CD14-positive monocyte (primary cell): ENCODE measurements at regions not wholly inside any gene's neighbourhood (a gene's known extent, or its start where the extent isn't known, plus 50 kb on each side); places are given as distances from the start of the nearest gene placed in this dataset.

Source experiments
- DNase-seq, 3 donors: peaks; one replicate each; pipeline ENCODE4 v3.0.0-alpha.2; 2011 to 2022
- H2AFZ ChIP-seq: 2 replicates; pipeline ENCODE4 v1.6.0; 2012; ENCODE audit warnings: mild to moderate bottlenecking, low read depth, low read length, inconsistent platforms; ENCODE audit not compliant: insufficient read depth, poor library complexity, severe bottlenecking
- H3K27ac ChIP-seq, 2 donors: 1 replicate in 1 of 2; 2 replicates in 1 of 2; pipeline ENCODE4 v1.5.1; 2012 to 2013; ENCODE audit warnings: low read length in 2 of 2, control low read depth in 1 of 2, inconsistent platforms in 1 of 2, low read depth in 1 of 2, mild to moderate bottlenecking in 1 of 2
- H3K27me3 ChIP-seq, 2 donors: one replicate each; pipeline versions ENCODE4 v1.6.0 to v1.6.1; 2011 to 2013; ENCODE audit warnings: low read length in 2 of 2; ENCODE audit not compliant: control insufficient read depth in 2 of 2, insufficient read depth in 2 of 2
- H3K36me3 ChIP-seq, 2 donors: replicated peaks in 1 of 2; 1 replicate in 1 of 2; 2 replicates in 1 of 2; pipeline versions ENCODE4 v1.5.1 to v1.6.1; 2012 to 2013; ENCODE audit warnings: low read length in 2 of 2, control low read depth in 1 of 2, inconsistent platforms in 1 of 2, mild to moderate bottlenecking in 1 of 2; ENCODE audit not compliant: insufficient read depth in 2 of 2, control insufficient read depth in 1 of 2
- H3K4me1 ChIP-seq, 2 donors: 1 replicate in 1 of 2; 2 replicates in 1 of 2; pipeline versions ENCODE4 v1.5.1 to v1.6.1; 2012 to 2013; ENCODE audit warnings: low read length in 2 of 2, control low read depth in 1 of 2, inconsistent platforms in 1 of 2, mild to moderate bottlenecking in 1 of 2, moderate library complexity in 1 of 2; ENCODE audit not compliant: insufficient read depth in 2 of 2, control insufficient read depth in 1 of 2
- H3K4me2 ChIP-seq: replicated peaks from 2 replicates; pipeline ENCODE3; 2012; ENCODE audit warnings: low read length, moderate library complexity, mild to moderate bottlenecking; ENCODE audit not compliant: poor library complexity, severe bottlenecking; ENCODE audit errors: extremely low read depth
- H3K4me3 ChIP-seq, 3 experiments: fragments of 200-600 bp in 1 of 3; sonication (generic) in 1 of 3; replicated peaks in 1 of 3; 1 replicate in 2 of 3; 2 replicates in 1 of 3; pipeline ENCODE4 v1.5.1; 2011 to 2013; ENCODE audit warnings: low read length in 3 of 3, mild to moderate bottlenecking in 3 of 3, control low read depth in 2 of 3, low read depth in 2 of 3, inconsistent platforms in 1 of 3, moderate library complexity in 1 of 3
- H3K79me2 ChIP-seq: 2 replicates; pipeline ENCODE4 v1.6.0; 2012; ENCODE audit warnings: mild to moderate bottlenecking, control low read depth, inconsistent platforms, low read length, moderate library complexity; ENCODE audit not compliant: insufficient read depth
- H3K9ac ChIP-seq: 2 replicates; pipeline ENCODE4 v1.6.0; 2017; ENCODE audit warnings: low read length, mild to moderate bottlenecking; ENCODE audit not compliant: insufficient read depth, poor library complexity, severe bottlenecking
- H3K9me3 ChIP-seq, 2 donors: replicated peaks in 1 of 2; 1 replicate in 1 of 2; 2 replicates in 1 of 2; pipeline versions ENCODE4 v1.5.1 to v1.6.1; 2012 to 2013; ENCODE audit warnings: low read length in 2 of 2, control low read depth in 1 of 2; ENCODE audit not compliant: control insufficient read depth in 1 of 2, insufficient read depth in 1 of 2
- H4K20me1 ChIP-seq: 2 replicates; pipeline ENCODE4 v1.6.0; 2012; ENCODE audit warnings: mild to moderate bottlenecking, low read length, control low read depth, moderate library complexity; ENCODE audit not compliant: insufficient read depth
- H3K27ac Mint-ChIP-seq, 7 donors: one replicate each; pipeline ENCODE4 v1.8.0; 2020; ENCODE audit warnings: mild to moderate bottlenecking in 7 of 7, mixed read lengths in 7 of 7, moderate library complexity in 6 of 7, inconsistent platforms in 2 of 7
- H3K27me3 Mint-ChIP-seq, 3 donors: one replicate each; pipeline ENCODE4 v1.8.0; 2021 to 2022; ENCODE audit warnings: low read depth in 3 of 3, mild to moderate bottlenecking in 3 of 3, mixed read lengths in 3 of 3, moderate library complexity in 3 of 3, inconsistent platforms in 1 of 3
- H3K36me3 Mint-ChIP-seq, 2 donors: one replicate each; pipeline ENCODE4 v1.8.0; 2020; ENCODE audit warnings: mixed read lengths in 2 of 2, inconsistent platforms in 1 of 2, mild to moderate bottlenecking in 1 of 2
- H3K4me1 Mint-ChIP-seq: one replicate; pipeline ENCODE4 v1.8.0; 2020; ENCODE audit warnings: mild to moderate bottlenecking, mixed read lengths
- H3K4me3 Mint-ChIP-seq, 2 donors: one replicate each; pipeline ENCODE4 v1.8.0; 2020; ENCODE audit warnings: mild to moderate bottlenecking in 2 of 2, mixed read lengths in 2 of 2, moderate library complexity in 1 of 2
- H3K9me3 Mint-ChIP-seq, 7 donors: one replicate each; pipeline ENCODE4 v1.8.0; 2020 to 2022; ENCODE audit warnings: mixed read lengths in 7 of 7, mild to moderate bottlenecking in 6 of 7, moderate library complexity in 6 of 7, inconsistent platforms in 2 of 7
- WGBS: methylation state at CpG from one replicate; pipeline ENCODE4 v1.1.5; 2013; ENCODE audit warnings: missing lambda C conversion rate; ENCODE audit not compliant: insufficient coverage; 5-methylcytosine and 5-hydroxymethylcytosine counted together
- intact Hi-C, 2 donors: fragments of 100-400 bp; cut with micrococcal nuclease; formaldehyde crosslinking; loops; one replicate each; pipeline versions ENCODE4 v1.15.0 to v1.15.1; 2023
- TF ChIP-seq, protein P1 (sequence below): fragments of 200-600 bp; IDR thresholded peaks from one replicate; pipeline ENCODE4 v1.8.0; 2022; ENCODE audit warnings: antibody characterized with exemption, mild to moderate bottlenecking

DNA sequence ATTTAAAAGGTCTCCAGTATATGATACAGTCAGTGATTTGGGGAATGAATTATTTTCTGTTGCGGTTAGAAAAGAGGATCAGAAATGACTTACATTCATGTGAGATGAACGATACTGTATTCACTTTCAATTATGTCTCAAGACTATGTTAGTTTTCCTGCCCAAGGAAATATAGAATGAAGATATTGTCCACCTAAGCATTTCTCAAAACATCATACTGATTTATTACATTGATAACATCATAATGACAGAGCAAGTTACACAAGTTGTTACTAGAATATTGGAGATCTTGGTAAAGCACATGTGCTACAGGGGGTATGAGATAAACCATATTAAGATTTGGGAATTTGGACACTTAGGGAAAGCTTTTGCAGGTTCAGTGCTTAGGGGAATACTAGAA, 67.8 kb upstream of the OR9G4 start:
- peaks cover 0 to 5% (median 0%) of the 10 kb centered on the region in 3 donors for H3K27me3 Mint-ChIP-seq
- no CpG with 5 or more reads among the region's 2 CpGs for WGBS
- intact Hi-C loops, result no loop called here
- H3K36me3 Mint-ChIP-seq, result no peaks in the 10 kb centered on the region
- no peaks in the 10 kb centered on the region for H3K79me2 ChIP-seq
- peaks cover 0 to 2% (median 0%) of the 10 kb centered on the region in 7 donors for H3K9me3 Mint-ChIP-seq
- H3K9me3 ChIP-seq, result no peaks in the 10 kb centered on the region
- H3K27ac Mint-ChIP-seq, result no peak overlapping the region
- no peaks in the 10 kb centered on the region for H3K36me3 ChIP-seq
- no peak overlapping the region for H3K27ac ChIP-seq
- H3K4me2 ChIP-seq, result no peak overlapping the region
- TF ChIP-seq, protein P1, sequence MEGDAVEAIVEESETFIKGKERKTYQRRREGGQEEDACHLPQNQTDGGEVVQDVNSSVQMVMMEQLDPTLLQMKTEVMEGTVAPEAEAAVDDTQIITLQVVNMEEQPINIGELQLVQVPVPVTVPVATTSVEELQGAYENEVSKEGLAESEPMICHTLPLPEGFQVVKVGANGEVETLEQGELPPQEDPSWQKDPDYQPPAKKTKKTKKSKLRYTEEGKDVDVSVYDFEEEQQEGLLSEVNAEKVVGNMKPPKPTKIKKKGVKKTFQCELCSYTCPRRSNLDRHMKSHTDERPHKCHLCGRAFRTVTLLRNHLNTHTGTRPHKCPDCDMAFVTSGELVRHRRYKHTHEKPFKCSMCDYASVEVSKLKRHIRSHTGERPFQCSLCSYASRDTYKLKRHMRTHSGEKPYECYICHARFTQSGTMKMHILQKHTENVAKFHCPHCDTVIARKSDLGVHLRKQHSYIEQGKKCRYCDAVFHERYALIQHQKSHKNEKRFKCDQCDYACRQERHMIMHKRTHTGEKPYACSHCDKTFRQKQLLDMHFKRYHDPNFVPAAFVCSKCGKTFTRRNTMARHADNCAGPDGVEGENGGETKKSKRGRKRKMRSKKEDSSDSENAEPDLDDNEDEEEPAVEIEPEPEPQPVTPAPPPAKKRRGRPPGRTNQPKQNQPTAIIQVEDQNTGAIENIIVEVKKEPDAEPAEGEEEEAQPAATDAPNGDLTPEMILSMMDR, result no peak
- no peak overlapping the region for H3K4me3 Mint-ChIP-seq
- H4K20me1 ChIP-seq, result no peaks in the 10 kb centered on the region
- no peak overlapping the region for H3K9ac ChIP-seq
- no peak for DNase-seq
- no peaks in the 10 kb centered on the region for H3K27me3 ChIP-seq
- no peaks in the 10 kb centered on the region for H3K4me1 Mint-ChIP-seq
- no peaks in the 10 kb centered on the region for H3K4me1 ChIP-seq
- no peak overlapping the region for H3K4me3 ChIP-seq
- H2AFZ ChIP-seq, result no peak overlapping the region

DNA sequence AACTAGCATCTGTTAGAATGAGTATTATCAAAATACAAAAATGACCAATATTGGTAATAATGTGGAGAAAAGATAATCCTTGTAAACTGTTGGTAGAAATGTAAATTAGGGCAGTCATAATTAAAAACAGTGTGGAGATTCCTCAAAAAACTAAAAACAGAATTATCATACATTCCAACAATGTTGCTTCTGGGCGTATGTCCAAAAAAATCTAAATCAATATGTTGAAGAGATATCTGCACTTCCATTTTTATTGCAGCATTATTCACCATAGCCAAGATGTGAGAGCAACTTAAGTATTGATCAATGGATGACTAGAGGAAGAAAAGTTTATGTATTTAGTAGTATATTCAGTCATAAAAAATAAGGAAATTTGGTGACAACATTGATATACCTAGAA, 59.8 kb upstream of the OR9G4 start:
- H3K4me1 Mint-ChIP-seq, result no peaks in the 10 kb centered on the region
- no peak for DNase-seq
- no peaks in the 10 kb centered on the region for H3K36me3 Mint-ChIP-seq
- H3K27ac Mint-ChIP-seq, result no peak overlapping the region
- Histone ChIP-seq H3K9me3 (no peaks in the 10 kb centered on the region), H3K4me3 (no peak overlapping the region), H3K27ac (no peak overlapping the region), H4K20me1 (no peaks in the 10 kb centered on the region), H3K4me2 (no peak overlapping the region), H3K79me2 (no peaks in the 10 kb centered on the region), H3K4me1 (no peaks in the 10 kb centered on the region), H3K9ac (no peak overlapping the region), H2AFZ (no peak overlapping the region), H3K36me3 (no peaks in the 10 kb centered on the region), H3K27me3 (no peaks in the 10 kb centered on the region)
- peaks cover 0 to 2% (median 0%) of the 10 kb centered on the region in 3 donors for H3K27me3 Mint-ChIP-seq
- intact Hi-C loops, result no loop called here
- TF ChIP-seq, protein P1, result no peak
- peaks cover 0 to 6% (median 2%) of the 10 kb centered on the region in 7 donors for H3K9me3 Mint-ChIP-seq
- no peak overlapping the region for H3K4me3 Mint-ChIP-seq
- WGBS, result no CpG with 5 or more reads among the region's 1 CpG
